GM21515 (cell line): ENCODE measurements at regions not wholly inside any gene's neighbourhood (a gene's known extent, or its start where the extent isn't known, plus 50 kb on each side); places are given as distances from the start of the nearest gene placed in this dataset.

ENCODE experiments used
- ATAC-seq: cut with Tn5 transposase; IDR thresholded peaks from one replicate; pipeline ENCODE4 v1.9.1; 2021; ENCODE audit not compliant: unreplicated experiment

DNA sequence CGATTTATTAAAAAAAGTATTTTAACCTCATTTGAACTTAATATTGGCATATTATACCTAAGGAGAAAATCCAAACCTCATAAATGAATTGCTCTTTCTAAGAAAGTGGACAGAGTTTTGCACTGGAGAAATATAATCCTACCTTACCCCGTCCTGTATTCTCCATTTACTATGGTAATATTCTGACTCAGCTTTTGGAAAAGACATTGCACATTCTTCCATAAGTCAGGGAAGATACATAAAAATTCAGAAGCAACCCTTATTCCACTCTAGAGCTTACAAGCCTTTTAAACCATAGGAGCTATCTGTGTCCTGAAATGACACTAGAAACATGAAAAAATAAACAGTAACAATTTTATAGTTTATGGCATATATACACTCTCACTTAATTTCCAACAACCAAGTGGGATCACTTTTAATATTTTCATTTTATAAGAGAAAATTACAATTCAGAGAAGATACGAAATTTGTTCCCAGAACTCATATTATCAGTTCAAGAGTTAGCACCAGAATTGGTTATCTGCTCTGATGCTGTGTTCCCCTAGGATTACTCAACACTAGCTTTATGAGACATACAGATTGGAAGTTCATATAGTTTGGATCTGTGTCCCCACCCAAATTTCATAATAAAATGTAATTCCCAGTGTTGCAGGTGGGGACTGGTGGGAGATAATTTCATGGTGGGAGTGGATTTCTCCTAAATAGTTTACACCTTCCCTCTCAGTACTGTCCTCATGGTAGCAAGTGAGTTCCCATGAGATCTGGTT, 359.4 kb downstream of the ARAP2 start:
- ATAC-seq: no peak

DNA sequence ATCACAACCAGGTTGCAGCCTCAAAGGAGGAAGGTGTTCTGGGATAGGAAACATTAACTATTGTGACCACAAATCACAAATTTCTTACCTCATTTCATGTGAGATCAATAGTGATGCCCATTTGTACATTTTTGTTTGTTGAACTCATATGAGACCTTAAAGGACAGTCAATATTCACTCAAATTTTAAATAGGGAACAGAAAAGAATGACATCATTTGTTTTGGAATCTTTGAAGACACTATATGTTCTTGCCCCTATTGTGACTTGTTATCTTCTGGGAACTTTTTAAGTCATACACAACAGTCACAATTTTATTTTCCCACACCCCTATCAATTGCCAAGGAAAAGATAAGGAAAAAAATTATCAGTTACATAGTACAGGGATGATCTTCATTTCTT, 346.5 kb downstream of the ARAP2 start:
- ATAC-seq: no peak

DNA sequence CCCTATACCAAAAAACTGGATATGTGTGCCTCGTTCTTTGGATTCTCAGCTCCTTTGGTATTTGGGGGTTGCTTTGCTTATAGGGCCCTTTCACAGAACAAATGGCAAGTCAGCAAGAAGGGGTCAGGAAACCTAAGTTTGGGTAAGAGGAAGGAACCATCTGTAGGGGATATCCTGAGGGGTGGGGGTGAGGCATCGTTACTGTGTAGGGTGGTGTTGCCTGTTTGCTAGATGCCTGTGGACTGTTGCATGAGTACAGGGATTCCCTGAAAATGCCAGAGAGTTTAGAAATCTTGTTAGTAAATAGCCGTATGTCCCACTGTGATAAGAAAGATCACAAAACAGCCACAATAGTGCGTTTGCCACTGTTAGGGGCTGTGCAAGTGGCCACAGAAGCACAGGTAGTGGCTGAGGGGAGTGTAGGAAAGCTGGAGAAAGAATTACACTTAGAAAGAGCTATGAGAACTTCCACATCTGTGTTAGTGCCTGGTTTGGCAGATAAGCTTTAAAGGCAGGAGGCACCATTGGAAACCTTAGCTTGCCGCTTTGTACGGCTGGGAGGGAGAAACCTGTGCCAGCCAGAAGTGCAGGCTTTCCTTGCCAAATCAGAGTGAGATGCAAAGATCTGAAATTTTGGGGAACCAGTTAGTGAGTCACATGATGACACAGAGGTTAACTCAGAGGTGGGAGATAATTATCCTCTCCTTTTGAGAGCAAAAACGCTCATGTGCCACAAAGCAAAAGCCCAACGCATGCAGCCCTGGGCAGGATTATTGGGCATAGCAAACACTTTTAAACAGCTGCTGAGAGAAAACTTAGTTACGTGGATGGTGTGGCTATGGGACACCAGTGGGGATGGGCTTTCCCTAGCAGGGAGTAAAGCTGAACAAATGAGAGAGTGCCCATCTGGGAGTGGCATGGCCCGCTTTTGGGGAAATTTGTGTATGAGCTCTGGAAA, 343.7 kb downstream of the ARAP2 start:
- no peak for ATAC-seq

DNA sequence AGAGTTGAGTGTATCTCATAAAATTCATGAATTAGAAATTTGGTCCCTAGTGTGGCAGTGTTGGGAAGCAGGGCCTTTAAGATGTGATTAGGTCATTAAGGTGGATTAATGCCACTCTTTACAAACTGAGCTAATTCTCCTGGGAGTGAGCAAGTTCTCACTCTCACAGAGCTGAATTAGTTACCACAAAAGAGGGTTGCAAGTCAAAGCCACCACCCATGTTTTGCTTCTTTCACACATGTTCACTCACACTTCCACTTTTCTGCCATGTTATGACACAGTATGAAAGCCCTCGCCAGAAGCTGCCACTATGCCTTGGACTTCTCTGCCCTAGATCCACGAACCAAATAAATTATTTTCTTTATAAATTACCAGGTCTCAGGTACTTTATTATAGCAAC, 332.1 kb downstream of the ARAP2 start:
- ATAC-seq: peak; percentile 72

DNA sequence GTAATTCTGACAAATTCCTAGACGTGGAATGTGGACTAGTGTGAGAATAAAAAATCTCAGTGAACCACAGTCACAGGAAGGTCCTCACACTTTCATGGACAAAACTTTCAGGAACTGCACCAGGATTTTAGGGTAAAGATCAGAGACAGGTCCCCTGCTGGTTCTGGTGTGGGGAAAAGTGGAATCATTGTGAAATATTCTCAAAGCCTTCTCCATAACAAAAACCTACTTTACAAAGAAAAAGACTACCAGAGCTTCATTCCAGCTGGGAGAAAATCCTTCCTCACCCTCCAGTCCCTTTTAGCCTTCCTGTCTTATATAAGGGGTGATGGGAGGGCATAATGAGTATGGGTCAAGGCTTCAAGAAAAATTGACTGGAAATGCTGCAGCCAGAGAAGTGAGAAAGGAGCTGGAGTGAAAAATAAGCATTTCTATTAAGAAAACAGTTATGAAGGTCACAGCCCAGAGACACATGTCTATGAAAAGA, 325.8 kb downstream of the ARAP2 start:
- ATAC-seq: no peak

DNA sequence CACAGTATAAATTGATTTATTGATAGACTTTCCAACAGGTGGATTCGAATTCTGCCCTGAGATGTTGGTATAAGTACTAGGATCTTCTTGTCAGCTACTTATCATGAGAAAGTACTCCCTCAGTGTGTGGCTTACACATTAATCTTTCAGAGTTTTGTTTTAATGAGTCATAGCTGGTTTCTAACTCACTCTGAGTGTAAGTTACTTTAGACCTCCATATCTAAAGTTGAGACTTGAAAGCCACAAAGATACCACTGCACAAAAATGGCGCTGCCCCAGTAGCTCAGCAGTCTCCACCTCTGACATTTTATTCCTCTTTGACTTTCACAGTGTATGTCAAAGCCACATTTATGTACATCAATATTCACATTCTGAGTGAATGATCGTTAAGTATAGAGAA, 318.5 kb downstream of the ARAP2 start:
- no peak for ATAC-seq

DNA sequence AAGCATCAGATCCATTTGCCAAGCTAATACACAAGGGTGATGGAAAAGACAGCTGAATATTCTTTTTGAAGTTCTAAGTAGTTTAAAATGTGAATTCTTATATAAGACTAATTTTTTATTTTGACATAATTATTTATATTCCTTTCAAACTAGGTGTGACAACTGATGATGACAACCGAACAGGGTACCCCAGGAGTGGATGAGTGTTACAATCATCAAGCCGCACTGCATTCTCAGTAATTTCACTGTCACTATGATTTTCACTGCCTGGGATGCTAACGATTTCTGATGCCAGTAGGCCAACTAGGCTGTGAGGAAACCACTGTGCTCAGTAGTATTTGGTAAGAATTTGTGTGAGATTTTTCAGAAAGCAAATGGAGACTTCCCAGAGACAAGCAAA, 317.5 kb downstream of the ARAP2 start:
- ATAC-seq: no peak

DNA sequence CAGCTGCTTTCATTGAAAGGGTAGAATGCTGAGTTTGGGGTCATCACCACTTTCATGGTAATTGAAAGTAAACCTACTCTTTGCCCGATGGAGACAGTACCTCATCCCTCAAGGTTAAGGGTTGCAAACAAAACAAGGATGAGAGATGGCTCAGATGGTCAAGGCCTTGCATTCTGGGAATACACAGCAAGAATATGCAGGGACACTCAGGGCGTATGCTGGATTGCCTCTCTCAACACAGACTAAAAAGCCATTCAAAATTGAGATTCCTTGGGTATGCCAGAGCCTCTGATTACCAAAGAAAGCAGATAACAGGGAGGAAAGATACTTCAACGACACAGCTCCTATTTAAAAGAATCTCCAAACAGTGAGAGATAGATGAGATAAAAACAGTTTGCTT, 310.4 kb downstream of the ARAP2 start:
- ATAC-seq: no peak

DNA sequence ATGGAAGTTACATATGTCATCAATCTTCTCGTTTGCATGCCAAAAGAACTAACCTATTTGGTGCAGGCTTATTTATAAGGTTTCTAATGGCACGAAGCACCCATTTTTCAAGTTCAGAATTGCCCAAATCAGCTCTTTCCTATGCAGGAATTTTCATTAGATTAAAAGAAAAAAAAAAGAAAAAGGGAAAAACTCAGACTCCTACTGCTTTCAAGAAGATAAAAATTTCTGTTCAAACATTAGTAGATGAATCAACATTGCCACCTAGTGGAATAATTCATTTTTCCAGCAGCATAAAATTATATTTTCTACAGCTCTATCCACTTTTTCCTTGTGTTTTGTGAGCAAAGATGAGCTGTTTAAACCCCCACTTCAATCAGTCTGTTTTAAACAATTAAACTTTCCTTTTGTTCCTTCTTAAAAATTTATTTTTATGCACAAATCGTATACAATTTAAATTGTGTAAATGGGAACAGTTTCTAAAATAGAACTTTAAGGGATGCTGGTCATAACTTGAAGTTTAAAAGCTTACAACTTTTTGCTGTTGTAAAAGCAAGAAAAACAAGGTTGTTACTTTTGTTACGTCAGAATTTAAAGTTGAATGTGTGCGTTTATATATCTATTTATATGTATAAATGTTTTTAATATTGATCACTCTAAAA, 309.9 kb downstream of the ARAP2 start:
- ATAC-seq: no peak

DNA sequence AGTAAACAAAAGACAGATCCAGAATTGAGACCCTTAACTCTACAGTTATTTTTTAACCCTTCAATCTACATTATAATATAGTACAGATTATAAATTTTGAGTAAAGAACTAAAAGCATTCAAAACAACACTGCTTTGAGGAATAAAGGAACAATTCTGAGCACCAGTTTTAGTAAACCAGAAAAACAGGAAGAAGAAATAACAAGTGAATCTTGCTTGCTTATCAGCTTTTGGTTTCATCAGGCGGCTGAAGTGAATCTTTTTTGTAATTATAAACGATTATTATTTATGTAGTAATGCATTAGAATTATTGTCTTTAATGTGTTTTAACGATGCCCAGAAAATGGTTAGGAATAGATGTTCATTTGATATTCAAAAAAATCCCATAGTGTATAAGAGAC, 305.4 kb downstream of the ARAP2 start:
- no peak for ATAC-seq

DNA sequence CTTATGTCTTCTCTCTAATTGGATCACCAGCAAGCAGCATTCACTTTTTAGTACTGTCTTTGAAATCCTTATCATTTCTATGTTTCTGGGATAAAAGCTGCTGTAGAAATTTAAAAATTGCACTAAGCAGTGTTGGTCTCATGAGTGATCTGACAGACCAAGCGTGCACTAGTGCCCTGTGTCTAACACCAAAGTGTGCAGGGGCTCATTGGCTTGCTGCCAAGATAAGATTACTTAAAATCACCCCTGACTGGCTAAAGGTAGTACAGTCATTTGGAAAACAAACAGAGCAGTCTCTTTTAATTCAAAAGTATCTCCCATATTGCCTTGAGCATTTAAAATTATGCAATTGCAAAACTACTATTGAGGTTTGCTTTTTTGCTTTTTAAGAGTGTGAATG, 304.6 kb downstream of the ARAP2 start:
- no peak for ATAC-seq

DNA sequence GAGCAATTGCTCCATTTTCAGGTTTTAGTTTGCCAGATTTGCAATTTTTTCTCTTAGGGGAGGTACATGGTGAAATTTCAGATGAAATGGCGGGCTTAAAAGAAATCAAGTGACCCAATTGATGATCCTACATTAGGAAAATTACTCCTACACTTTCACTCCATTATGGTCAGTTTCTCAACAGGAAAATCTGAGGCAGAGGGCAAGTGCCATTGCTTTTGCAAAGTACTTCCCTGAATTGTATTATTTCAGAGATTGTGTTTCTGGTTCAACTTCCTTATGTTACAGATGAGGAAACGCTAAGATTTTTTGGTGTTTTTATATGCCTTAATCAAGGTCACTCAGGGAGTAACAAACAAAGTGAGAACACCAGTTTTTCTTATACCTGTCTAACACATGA, 302.2 kb downstream of the ARAP2 start:
- ATAC-seq: no peak

DNA sequence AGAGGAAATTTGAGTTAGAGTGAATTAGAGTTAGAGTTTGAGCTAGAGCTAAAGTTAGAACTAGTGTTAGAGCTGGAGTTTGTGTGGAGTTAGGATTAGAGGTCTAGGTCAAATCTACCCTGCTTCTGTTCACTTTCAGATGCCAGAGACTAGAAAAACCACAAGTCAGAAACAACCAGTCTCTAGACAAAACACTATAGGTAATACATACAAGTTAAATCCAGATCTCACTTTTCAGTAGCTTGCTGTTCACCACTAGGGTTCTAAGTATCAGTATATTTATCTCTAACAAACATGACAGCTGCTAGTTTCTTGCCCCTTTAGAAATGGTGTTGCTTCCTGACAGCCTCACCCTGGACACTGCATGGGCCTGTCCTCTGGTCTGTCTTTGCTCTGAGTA, 300.7 kb downstream of the ARAP2 start:
- no peak for ATAC-seq

DNA sequence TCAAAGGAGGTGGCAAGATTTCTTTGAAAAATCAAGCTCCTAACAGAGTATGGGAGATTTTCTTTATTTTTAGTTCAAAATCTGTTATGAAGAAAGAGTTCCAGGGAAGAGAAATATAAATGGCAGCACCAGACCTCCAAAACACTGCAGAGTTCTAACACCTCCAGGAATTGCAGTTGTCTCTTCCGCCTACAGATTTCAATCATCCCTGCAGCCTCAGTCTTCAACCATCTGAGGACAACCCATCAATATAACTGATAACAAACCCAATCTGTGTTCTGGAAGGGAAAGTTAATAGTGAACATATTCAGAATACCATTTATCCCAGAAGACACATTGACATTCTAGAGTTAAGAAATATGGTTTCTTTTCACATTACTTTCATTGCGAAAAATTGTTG, 296.1 kb downstream of the ARAP2 start:
- no peak for ATAC-seq

DNA sequence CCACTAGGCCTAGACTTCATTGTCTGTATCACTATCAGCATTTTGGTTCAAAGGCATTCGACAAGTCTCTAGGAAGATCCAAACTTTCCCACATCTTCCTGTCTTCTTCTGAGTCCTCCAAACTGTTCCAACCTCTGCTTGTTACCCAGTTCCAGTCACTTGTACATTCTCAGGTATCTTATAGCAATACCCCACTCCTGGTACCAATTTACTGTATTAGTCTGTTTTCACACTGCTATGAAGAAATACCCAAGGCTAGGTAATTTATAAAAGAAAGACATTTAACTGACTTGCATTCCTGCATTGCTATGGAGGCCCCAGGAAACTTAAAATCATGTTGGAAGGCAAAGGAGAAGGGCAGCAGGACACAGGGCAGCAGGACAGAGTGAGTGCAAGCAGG, 293.9 kb downstream of the ARAP2 start:
- ATAC-seq: no peak

DNA sequence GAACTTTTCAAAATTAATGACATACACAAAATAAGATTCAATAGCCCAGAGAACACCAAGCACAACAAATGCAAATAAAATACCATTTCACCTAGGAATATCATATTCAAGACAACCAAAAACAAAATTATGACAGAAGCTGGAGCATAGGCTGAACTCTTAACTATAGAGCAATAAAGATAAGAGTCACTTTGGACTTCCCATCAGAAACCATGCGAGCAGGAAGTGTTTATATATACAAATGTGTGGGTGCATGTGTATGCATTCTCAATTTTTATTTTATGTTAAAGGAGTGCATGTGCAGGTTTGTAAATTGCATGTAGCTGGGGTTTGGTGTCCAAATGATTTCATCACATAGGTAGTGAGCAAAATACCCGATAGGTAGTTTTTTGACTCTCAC, 291.6 kb downstream of the ARAP2 start:
- no peak for ATAC-seq

DNA sequence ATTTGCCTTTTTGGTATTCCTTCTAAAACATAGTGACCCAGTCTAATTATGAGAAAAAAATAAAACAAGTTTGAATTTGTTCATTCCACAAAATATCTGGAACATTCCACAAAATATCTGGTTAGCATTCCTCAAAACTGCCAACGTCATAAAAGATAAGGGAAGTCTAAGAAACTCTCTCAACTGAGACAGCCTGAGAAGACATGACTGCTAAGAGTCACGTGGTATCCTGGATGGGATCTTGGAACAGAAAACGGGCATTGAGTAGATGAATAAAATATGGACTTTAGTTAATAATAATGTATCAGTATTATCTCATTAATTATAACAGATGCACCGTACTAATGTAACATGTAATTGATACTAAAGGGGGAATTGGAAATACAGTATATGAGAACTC, 280.9 kb downstream of the ARAP2 start:
- ATAC-seq: no peak

DNA sequence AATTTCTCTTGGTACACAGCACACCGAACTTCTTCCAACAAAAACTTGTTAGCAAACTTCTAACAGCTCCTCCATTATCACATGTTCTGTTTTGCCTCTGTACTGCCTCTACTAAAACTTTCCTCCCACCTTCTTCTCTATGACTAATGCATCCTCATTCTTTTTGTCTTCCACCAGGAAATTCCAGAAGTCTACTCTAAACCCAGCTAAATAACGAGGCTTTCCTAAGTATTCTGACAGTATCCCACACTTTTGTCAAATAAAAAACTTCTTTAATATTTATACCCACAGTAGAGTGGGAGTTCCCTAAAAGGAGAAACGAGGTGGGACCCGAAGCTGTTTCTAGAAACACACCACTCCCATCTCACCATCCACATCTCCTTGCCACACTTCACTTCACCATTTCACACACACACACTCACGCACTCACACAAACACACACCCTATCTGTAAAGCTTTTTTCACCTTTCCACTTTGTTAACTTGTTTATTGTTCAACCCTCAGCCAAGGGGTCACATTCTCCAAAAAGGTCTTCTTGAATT, 280.3 kb downstream of the ARAP2 start:
- ATAC-seq: no peak

DNA sequence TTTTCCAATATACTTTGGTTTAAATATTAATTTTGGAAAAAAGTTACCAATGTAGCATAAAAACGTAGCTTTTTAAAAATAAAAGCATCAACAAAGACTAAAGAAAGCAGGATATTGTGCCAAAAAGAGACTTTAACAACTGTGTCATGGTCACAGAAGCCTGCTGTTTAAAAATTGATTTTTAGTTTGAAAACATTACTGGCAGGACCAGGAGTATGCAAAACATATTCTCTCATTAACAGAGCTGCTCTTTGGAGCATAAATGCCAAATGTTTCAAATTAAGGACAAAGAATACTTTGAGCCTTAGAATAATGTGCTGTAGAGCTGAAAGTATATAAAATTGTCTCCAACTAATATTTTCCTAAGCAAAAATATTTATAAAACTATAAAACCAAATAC, 279.0 kb downstream of the ARAP2 start:
- ATAC-seq: peak; percentile 56

DNA sequence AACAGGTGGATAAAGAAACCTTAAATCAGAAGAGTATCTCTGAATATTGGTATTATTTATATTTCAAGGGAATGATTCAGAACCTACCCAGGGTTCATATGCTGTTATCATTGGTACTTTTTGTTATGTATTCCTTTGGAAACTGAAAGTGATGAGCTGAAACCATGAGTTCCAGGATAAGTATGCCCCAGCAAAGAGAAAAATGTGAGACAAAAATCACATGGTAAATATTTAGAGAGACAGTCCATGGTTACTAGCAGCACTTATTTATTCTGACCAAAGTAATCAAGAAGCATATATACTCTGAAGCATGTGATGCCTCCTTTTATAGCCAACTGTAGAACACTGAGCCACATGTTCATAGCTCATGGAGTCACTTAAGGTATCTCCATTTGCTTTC, 277.7 kb downstream of the ARAP2 start:
- no peak for ATAC-seq

DNA sequence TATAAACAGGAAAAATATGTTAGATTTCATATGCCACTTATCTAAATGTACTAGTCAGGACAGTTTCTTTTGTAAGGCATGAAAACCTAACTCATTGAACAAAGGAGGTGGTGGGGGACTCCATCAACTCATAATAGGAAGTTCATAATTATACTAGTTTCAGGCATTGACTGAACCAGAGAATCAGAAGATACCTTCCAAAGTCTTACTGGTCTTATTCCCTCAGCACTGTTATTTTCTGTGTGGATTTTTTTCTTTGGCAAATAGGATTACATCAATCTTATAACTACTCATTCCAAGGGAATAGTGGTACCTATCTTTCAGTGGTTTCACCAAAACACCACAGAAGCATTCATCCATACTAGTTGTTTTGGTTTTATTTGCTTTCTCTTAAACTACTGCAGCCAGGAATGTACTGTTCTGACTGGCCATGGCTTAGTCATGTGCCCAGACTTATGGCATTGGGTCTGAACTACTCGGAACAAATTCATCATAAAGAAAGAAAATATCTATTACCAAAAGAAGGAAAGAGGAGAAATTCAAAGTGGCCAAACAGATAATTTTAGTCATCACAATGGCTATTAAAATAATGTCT, 273.9 kb downstream of the ARAP2 start:
- peak; percentile 56 for ATAC-seq
